Fibroblast of lung (primary cell): ENCODE measurements at regions not wholly inside any gene's neighbourhood (a gene's known extent, or its start where the extent isn't known, plus 50 kb on each side); places are given as distances from the start of the nearest gene placed in this dataset.
A peak's percentile ranks its signal among the peaks of the same experiment; 100 is the strongest.
"Not testable (repeated sequence)": the region's sequence is repeated elsewhere in the genome, so short reads cannot be mapped to it uniquely, and the experiment has no call there.

ENCODE experiments used
- DNase-seq, 2 donors: peaks; one replicate each; pipeline versions ENCODE4 v3.0.0 to v3.0.0-alpha.2; 2010; ENCODE audit warnings: low read depth in 2 of 2
- H2AFZ ChIP-seq: 2 replicates; pipeline ENCODE4 v1.5.1; 2012; ENCODE audit warnings: low read length, control low read depth, inconsistent platforms
- H3K27ac ChIP-seq: 2 replicates; pipeline ENCODE4 v1.5.1; 2011; ENCODE audit warnings: low read length, control low read depth; ENCODE audit not compliant: insufficient read depth
- H3K27me3 ChIP-seq: 2 replicates; pipeline ENCODE4 v1.5.1; 2011; ENCODE audit warnings: mild to moderate bottlenecking, low read length; ENCODE audit not compliant: control insufficient read depth, insufficient read depth
- H3K36me3 ChIP-seq: 2 replicates; pipeline ENCODE4 v1.5.1; 2011; ENCODE audit warnings: low read length; ENCODE audit not compliant: control insufficient read depth, insufficient read depth
- H3K4me1 ChIP-seq: 2 replicates; pipeline ENCODE4 v1.5.1; 2011; ENCODE audit warnings: low read length; ENCODE audit not compliant: control insufficient read depth, insufficient read depth; ENCODE audit errors: extremely low read depth
- H3K4me2 ChIP-seq: 2 replicates; pipeline ENCODE4 v1.5.1; 2011; ENCODE audit warnings: low read length, control low read depth; ENCODE audit not compliant: insufficient read depth; ENCODE audit errors: extremely low read depth
- H3K4me3 ChIP-seq, 4 experiments: fragments of 200-600 bp in 1 of 4; sonication (generic) in 1 of 4; replicated peaks in 1 of 4; 2 replicates each; pipeline ENCODE4 v1.5.1; 2011 to 2016; ENCODE audit warnings: low read length in 4 of 4, low read depth in 3 of 4, mild to moderate bottlenecking in 3 of 4, control low read depth in 2 of 4, inconsistent platforms in 1 of 4, mixed read lengths in 1 of 4; ENCODE audit not compliant: insufficient read depth in 1 of 4; ENCODE audit errors: control extremely low read depth in 1 of 4
- H3K79me2 ChIP-seq: 2 replicates; pipeline ENCODE4 v1.5.1; 2012; ENCODE audit warnings: mild to moderate bottlenecking, low read length, inconsistent platforms; ENCODE audit not compliant: control insufficient read depth, insufficient read depth
- H3K9ac ChIP-seq: 2 replicates; pipeline ENCODE4 v1.5.1; 2011; ENCODE audit warnings: mild to moderate bottlenecking, low read length, control low read depth; ENCODE audit not compliant: insufficient read depth
- H3K9me3 ChIP-seq: 2 replicates; pipeline ENCODE4 v1.5.1; 2012; ENCODE audit warnings: low read depth, low read length; ENCODE audit not compliant: control insufficient read depth, insufficient read depth
- H4K20me1 ChIP-seq: 2 replicates; pipeline ENCODE4 v1.5.1; 2011; ENCODE audit warnings: low read length; ENCODE audit not compliant: control insufficient read depth, insufficient read depth; ENCODE audit errors: extremely low read depth
- EZH2 ChIP-seq: IDR thresholded peaks from 2 replicates; pipeline ENCODE4 v1.5.1; 2012; ENCODE audit warnings: low read length, control low read depth, mild to moderate bottlenecking; ENCODE audit errors: missing control alignments
- TF ChIP-seq, protein P1 (sequence below), 2 donors: IDR thresholded peaks in 1 of 2; conservative IDR thresholded peaks in 1 of 2; 1 replicate in 1 of 2; 2 replicates in 1 of 2; pipeline ENCODE4 v1.5.1; 2011 to 2012; ENCODE audit warnings: low read length in 2 of 2, control low read depth in 1 of 2, inconsistent platforms in 1 of 2, low read depth in 1 of 2, mild to moderate bottlenecking in 1 of 2

DNA sequence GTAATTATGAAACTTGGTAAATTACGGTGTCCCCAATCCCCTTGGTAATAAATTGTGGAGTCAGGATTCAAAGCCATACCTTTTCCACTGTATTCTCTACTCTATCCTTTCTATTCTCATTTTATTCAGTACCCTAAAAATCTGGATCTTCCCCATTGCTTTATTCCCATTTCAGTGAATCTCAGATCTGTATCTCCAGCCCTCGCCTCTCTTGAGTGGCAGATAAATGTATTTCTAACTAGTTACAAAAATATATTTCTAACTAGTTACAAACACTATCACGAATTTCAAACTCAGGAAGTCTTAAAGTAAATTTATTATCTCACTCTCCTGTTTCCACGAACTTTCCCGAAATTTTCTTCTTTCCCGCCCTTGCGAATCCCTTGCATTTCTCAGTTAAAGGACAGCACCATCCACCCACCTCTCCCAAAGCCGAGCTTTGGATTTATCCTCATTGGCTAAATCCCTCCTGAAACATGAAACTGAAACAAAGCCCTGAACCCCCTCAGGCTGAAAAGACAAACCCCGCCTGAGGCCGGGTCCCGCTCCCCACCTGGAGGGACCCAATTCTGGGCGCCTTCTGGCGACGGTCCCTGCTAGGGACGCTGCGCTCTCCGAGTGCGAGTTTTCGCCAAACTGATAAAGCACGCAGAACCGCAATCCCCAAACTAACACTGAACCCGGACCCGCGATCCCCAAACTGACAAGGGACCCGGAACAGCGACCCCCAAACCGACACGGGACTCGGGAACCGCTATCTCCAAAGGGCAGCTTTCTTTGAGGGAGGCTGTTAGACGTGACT, 164.3 kb upstream of the PABPC3 start:
- Histone ChIP-seq H3K9ac (no peak overlapping the region), H3K4me3 (peak overlapping the region in 2 of 4 experiments; percentile 17 to 47), H3K27me3 (peaks cover 19% of the 10 kb centered on the region), H3K4me1 (no peaks in the 10 kb centered on the region), H3K36me3 (no peaks in the 10 kb centered on the region), H4K20me1 (no peaks in the 10 kb centered on the region), H3K79me2 (no peaks in the 10 kb centered on the region), H2AFZ (no peak overlapping the region), H3K4me2 (peak overlapping the region; percentile 15), H3K9me3 (no peaks in the 10 kb centered on the region), H3K27ac (no peak overlapping the region)
- peak; percentile 80 for TF ChIP-seq EZH2
- TF ChIP-seq, protein P1, sequence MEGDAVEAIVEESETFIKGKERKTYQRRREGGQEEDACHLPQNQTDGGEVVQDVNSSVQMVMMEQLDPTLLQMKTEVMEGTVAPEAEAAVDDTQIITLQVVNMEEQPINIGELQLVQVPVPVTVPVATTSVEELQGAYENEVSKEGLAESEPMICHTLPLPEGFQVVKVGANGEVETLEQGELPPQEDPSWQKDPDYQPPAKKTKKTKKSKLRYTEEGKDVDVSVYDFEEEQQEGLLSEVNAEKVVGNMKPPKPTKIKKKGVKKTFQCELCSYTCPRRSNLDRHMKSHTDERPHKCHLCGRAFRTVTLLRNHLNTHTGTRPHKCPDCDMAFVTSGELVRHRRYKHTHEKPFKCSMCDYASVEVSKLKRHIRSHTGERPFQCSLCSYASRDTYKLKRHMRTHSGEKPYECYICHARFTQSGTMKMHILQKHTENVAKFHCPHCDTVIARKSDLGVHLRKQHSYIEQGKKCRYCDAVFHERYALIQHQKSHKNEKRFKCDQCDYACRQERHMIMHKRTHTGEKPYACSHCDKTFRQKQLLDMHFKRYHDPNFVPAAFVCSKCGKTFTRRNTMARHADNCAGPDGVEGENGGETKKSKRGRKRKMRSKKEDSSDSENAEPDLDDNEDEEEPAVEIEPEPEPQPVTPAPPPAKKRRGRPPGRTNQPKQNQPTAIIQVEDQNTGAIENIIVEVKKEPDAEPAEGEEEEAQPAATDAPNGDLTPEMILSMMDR (conservative IDR thresholded peaks at IDR 0.05 in 1 of 2, IDR thresholded peaks at IDR 0.05 in 1 of 2; ENCODE audit: low read depth in 1 of 2, low read length in 2 of 2): no peak
- no peak for DNase-seq

DNA sequence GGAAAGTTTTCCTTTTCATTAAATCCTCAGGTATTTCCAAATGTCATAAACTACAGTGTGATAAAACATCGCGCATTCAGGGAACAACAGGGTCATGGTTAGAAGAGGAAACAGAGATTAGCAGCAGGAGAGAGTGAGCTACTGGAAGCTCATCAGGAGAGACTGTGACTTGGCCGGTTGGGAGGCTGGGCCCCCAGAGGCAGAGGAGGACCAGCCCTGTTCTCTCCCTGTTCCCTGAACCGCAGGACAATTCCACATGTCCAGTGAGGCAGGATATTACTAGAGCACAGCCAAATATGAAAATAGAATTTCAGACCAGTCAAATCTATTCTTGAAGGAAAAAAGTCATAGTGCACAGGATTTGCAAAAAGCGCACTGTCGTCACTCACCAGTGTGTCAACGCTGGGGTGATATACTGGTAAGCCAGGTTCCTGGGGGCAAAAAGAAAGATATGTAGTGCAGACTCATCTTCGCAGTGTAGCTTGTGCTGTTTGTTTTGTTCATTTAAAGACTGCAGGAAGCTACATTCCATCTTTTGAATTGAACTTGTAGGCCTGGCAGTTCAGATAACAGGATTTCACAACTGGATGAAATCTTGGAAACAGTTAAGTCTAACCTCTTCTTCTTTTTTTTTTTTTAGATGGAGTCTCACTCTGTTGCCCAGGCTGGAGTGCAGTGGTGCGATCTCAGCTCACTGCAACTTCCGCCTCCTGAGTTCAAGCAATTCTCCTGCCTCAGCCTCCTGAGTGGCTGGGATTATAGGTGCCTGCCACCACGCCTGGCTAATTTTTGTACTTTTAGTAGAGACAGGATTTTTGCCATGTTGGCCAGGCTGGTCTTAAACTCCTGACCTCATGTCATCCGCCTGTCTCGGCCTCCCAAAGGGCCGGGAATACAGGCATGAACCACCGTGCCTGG, 162.6 kb upstream of the PABPC3 start:
- DNase-seq: peak in 1 of 2 donors; percentile 57
- H3K79me2 ChIP-seq, H3K27ac ChIP-seq, H3K9ac ChIP-seq, H4K20me1 ChIP-seq, H3K4me1 ChIP-seq, H3K4me2 ChIP-seq, H2AFZ ChIP-seq, H3K36me3 ChIP-seq, H3K9me3 ChIP-seq, H3K4me3 ChIP-seq: not testable (repeated sequence)
- H3K27me3 ChIP-seq: peaks cover 16% of the 10 kb centered on the region

DNA sequence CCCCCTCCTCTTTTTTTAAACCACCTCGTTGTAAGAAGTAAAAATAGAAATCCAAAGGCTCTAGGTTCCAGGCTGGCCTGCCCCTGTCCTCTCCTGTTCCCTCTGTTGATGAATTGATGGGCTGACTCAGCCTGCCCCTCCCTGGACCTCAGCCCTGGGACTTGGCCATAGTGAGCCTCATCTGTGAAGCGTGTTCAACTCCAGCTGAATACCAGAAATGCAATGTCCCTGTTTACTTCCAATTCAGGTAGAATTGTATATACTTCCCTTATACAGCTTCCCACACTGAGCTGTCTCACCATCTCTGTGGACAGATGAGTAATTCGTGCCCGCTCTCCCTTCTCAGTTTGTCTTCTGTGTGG, 161.9 kb upstream of the PABPC3 start:
- H4K20me1 ChIP-seq, H3K4me2 ChIP-seq, H2AFZ ChIP-seq, H3K4me3 ChIP-seq, H3K9ac ChIP-seq, H3K27ac ChIP-seq, H3K4me1 ChIP-seq, H3K9me3 ChIP-seq, H3K79me2 ChIP-seq, H3K36me3 ChIP-seq: not testable (repeated sequence)
- peak; percentile 9 to 48 for DNase-seq
- peaks cover 16% of the 10 kb centered on the region for H3K27me3 ChIP-seq

DNA sequence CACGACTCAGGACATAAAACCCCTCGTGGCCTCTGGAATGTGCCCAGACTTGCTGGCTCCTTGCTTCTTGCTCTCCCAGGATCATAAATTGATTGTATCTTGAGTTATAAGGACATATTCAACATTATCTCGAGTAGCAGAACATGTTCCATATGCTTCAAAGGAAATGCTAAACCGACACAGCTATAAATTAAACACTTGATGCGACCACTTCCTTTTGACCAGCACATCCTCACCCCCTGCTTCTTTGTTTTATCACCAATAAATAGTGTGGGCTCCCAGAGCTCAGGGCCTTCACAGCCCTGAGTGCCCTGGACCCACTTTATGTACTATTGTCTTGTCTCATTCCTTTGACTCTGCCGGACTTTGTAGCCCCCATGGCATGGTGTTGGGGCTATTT, 157.0 kb upstream of the PABPC3 start:
- no peak for DNase-seq
- Histone ChIP-seq H3K4me3 (no peak overlapping the region), H3K9ac (no peak overlapping the region), H3K27me3 (no peaks in the 10 kb centered on the region), H3K4me2 (no peak overlapping the region), H3K9me3 (no peaks in the 10 kb centered on the region), H4K20me1 (no peaks in the 10 kb centered on the region), H3K4me1 (no peaks in the 10 kb centered on the region), H3K79me2 (no peaks in the 10 kb centered on the region), H3K36me3 (no peaks in the 10 kb centered on the region), H3K27ac (no peak overlapping the region), H2AFZ (no peak overlapping the region)
- TF ChIP-seq, protein P1 (conservative IDR thresholded peaks at IDR 0.05 in 1 of 2, IDR thresholded peaks at IDR 0.05 in 1 of 2; ENCODE audit: low read depth in 1 of 2, low read length in 2 of 2): no peak
- TF ChIP-seq EZH2: no peak

DNA sequence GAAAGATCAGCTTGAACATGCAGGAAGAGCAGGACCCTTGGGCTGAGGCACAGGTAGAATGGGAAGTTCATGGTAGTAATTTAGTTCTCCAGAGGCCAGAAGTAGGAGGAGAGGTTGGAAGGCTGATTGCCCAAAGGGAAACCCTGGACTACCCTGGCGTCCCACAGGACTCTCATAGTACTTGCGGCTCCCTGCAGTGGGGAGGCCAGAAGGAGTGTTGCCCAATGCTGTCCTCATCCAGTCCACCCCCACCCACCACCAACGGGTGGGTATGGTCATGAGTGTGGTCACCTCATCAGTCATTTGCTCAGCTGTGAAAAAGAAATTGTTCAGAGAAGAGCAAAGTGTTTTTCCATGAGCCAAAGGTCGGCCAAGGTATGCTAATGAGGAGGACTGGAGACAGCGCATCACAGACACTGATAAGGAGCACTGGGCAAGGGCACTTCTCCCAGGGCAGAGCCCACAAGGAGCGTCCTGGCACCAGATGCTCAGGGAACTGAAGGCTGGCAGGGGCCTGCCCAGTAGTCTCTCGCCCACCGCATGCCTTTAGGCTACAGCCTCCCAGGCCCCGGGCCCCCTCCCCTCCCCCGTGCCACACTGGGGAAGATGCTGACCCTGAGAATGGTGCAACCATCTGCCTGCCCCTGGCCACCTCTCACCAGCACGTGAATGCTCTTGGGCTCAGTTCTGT, 154.8 kb upstream of the PABPC3 start:
- H3K27me3 ChIP-seq, DNase-seq, H3K4me1 ChIP-seq, H3K9me3 ChIP-seq, H3K36me3 ChIP-seq, H4K20me1 ChIP-seq, H3K4me3 ChIP-seq, H3K4me2 ChIP-seq, H3K27ac ChIP-seq, H3K79me2 ChIP-seq, H2AFZ ChIP-seq, H3K9ac ChIP-seq: not testable (repeated sequence)
